ENCODE measurements at regions not wholly inside any gene's neighbourhood (a gene's known extent, or its start where the extent isn't known, plus 50 kb on each side); places are given as distances from the start of the nearest gene placed in this dataset.

GRCh38 chr7:1326511-1326785 is 93.8 kb downstream of the UNCX start:
- TF ChIP-seq, protein P1, sequence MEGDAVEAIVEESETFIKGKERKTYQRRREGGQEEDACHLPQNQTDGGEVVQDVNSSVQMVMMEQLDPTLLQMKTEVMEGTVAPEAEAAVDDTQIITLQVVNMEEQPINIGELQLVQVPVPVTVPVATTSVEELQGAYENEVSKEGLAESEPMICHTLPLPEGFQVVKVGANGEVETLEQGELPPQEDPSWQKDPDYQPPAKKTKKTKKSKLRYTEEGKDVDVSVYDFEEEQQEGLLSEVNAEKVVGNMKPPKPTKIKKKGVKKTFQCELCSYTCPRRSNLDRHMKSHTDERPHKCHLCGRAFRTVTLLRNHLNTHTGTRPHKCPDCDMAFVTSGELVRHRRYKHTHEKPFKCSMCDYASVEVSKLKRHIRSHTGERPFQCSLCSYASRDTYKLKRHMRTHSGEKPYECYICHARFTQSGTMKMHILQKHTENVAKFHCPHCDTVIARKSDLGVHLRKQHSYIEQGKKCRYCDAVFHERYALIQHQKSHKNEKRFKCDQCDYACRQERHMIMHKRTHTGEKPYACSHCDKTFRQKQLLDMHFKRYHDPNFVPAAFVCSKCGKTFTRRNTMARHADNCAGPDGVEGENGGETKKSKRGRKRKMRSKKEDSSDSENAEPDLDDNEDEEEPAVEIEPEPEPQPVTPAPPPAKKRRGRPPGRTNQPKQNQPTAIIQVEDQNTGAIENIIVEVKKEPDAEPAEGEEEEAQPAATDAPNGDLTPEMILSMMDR (IDR thresholded peaks at IDR 0.05; ENCODE audit: borderline replicate concordance, extremely low read depth, low read length, poor library complexity, severe bottlenecking): no peak
- TF ChIP-seq EZH2 (IDR thresholded peaks at IDR 0.05; ENCODE audit: borderline replicate concordance, low read depth, low read length, severe bottlenecking): no peak

Data from DND-41 (cell line).